HFFc6 (cell line): ENCODE measurements at regions not wholly inside any gene's neighbourhood (a gene's known extent, or its start where the extent isn't known, plus 50 kb on each side); places are given as distances from the start of the nearest gene placed in this dataset.
"Not testable (repeated sequence)": the region's sequence is repeated elsewhere in the genome, so short reads cannot be mapped to it uniquely, and the experiment has no call there.

Experiments used
- DNase-seq: peaks from one replicate; pipeline ENCODE4 v3.0.0-alpha.2; 2018
- H3K27ac Mint-ChIP-seq: 2 replicates; pipeline ENCODE4 v1.8.0; 2020; ENCODE audit warnings: mild to moderate bottlenecking, mixed read lengths
- H3K27me3 Mint-ChIP-seq: 2 replicates; pipeline ENCODE4 v1.8.0; 2021; ENCODE audit warnings: mild to moderate bottlenecking, moderate library complexity, mixed read lengths; ENCODE audit not compliant: insufficient read depth
- H3K36me3 Mint-ChIP-seq: 2 replicates; pipeline ENCODE4 v1.8.0; 2021; ENCODE audit warnings: low read depth, mixed read lengths
- H3K4me1 Mint-ChIP-seq: 2 replicates; pipeline ENCODE4 v1.8.0; 2020; ENCODE audit warnings: low read depth, mixed read lengths
- H3K4me3 Mint-ChIP-seq: 2 replicates; pipeline ENCODE4 v1.8.0; 2020; ENCODE audit warnings: mild to moderate bottlenecking, moderate library complexity, mixed read lengths
- H3K9me3 Mint-ChIP-seq: 2 replicates; pipeline ENCODE4 v1.8.0; 2020; ENCODE audit warnings: mild to moderate bottlenecking, mixed read lengths
- CTCF ChIP-seq: fragments of 200-600 bp; sonication (generic); IDR thresholded peaks from 2 replicates; pipeline ENCODE4 v1.5.0; 2021; ENCODE audit warnings: antibody characterized with exemption, mild to moderate bottlenecking

GRCh38 chr13:38239874-38240273 is 109.8 kb upstream of the UFM1 start:
- H3K4me1 Mint-ChIP-seq, result no peaks in the 10 kb centered on the region
- no peak for DNase-seq
- no peak overlapping the region for H3K27ac Mint-ChIP-seq
- H3K27me3 Mint-ChIP-seq, result no peaks in the 10 kb centered on the region; the same call in 1 of the 2 replicates
- H3K4me3 Mint-ChIP-seq, result no peak overlapping the region
- no peak for TF ChIP-seq CTCF
- H3K9me3 Mint-ChIP-seq, result no peaks in the 10 kb centered on the region
- no peaks in the 10 kb centered on the region for H3K36me3 Mint-ChIP-seq

GRCh38 chr13:38228322-38228721 is 121.3 kb upstream of the UFM1 start:
- TF ChIP-seq CTCF, result no peak
- H3K4me1 Mint-ChIP-seq, result no peaks in the 10 kb centered on the region
- no peaks in the 10 kb centered on the region for H3K36me3 Mint-ChIP-seq
- no peak overlapping the region for H3K4me3 Mint-ChIP-seq
- no peaks in the 10 kb centered on the region; the same call in none of the 2 replicates for H3K9me3 Mint-ChIP-seq
- no peak overlapping the region for H3K27ac Mint-ChIP-seq
- DNase-seq, result no peak
- peaks cover 1% of the 10 kb centered on the region for H3K27me3 Mint-ChIP-seq

GRCh38 chr13:38226496-38226895 is 123.2 kb upstream of the UFM1 start:
- no peak for TF ChIP-seq CTCF
- Mint-ChIP-seq H3K9me3 (no peaks in the 10 kb centered on the region), H3K36me3 (no peaks in the 10 kb centered on the region), H3K4me3 (no peak overlapping the region), H3K27me3 (peaks cover 1% of the 10 kb centered on the region; the same call in 1 of the 2 replicates), H3K4me1 (peaks cover 8% of the 10 kb centered on the region; the same call in 1 of the 2 replicates), H3K27ac (no peak overlapping the region)
- DNase-seq, result no peak

- Mint-ChIP-seq H3K4me3 (no peak overlapping the region), H3K27me3 (no peaks in the 10 kb centered on the region), H3K36me3 (0 out of 2 replicates have a peak, but pooled peaks cover 6% of the 10 kb centered on the region), H3K4me1 (peaks cover 8% of the 10 kb centered on the region; the same call in 1 of the 2 replicates), H3K27ac (no peak overlapping the region), H3K9me3 (no peaks in the 10 kb centered on the region)
- peak; percentile 59 for TF ChIP-seq CTCF
- DNase-seq, result peak; percentile 21
Measured at GRCh38 chr13:38223089-38223488, 126.6 kb upstream of the UFM1 start.

GRCh38 chr13:38221120-38221519 is 128.5 kb upstream of the UFM1 start:
- not testable (repeated sequence) for H3K27ac Mint-ChIP-seq, H3K4me3 Mint-ChIP-seq, H3K36me3 Mint-ChIP-seq, DNase-seq, H3K9me3 Mint-ChIP-seq, H3K27me3 Mint-ChIP-seq, H3K4me1 Mint-ChIP-seq

- no peak for DNase-seq
- H3K36me3 Mint-ChIP-seq, result 0 out of 2 replicates have a peak, but pooled peaks cover 4% of the 10 kb centered on the region
- no peak overlapping the region for H3K27ac Mint-ChIP-seq
- no peak overlapping the region for H3K4me3 Mint-ChIP-seq
- no peaks in the 10 kb centered on the region for H3K27me3 Mint-ChIP-seq
- peaks cover 18% of the 10 kb centered on the region for H3K4me1 Mint-ChIP-seq
- H3K9me3 Mint-ChIP-seq, result peaks cover 5% of the 10 kb centered on the region; the same call in 1 of the 2 replicates
- no peak for TF ChIP-seq CTCF
Measured at GRCh38 chr13:38216181-38216580, 133.5 kb upstream of the UFM1 start.
